Mucosa of rectum (tissue), 2 donors: ENCODE measurements at regions not wholly inside any gene's neighbourhood (a gene's known extent, or its start where the extent isn't known, plus 50 kb on each side); places are given as distances from the start of the nearest gene placed in this dataset.
"Not testable (repeated sequence)": the region's sequence is repeated elsewhere in the genome, so short reads cannot be mapped to it uniquely, and the experiment has no call there.

Source experiments
- H3K27ac ChIP-seq, 2 donors: one replicate each; pipeline ENCODE4 v1.7.0; 2013; ENCODE audit warnings: inconsistent platforms in 2 of 2, low read depth in 2 of 2, low read length in 2 of 2
- H3K27me3 ChIP-seq, 2 donors: one replicate each; pipeline ENCODE4 v1.7.0; 2013; ENCODE audit warnings: low read length in 2 of 2; ENCODE audit not compliant: control insufficient read depth in 2 of 2, insufficient read depth in 2 of 2
- H3K36me3 ChIP-seq, 2 donors: one replicate each; pipeline ENCODE4 v1.7.0; 2013; ENCODE audit warnings: low read length in 2 of 2; ENCODE audit not compliant: control insufficient read depth in 2 of 2, insufficient read depth in 2 of 2
- H3K4me1 ChIP-seq, 2 donors: one replicate each; pipeline ENCODE4 v1.7.0; 2013; ENCODE audit warnings: low read length in 2 of 2, mild to moderate bottlenecking in 1 of 2; ENCODE audit not compliant: control insufficient read depth in 2 of 2, insufficient read depth in 2 of 2
- H3K4me3 ChIP-seq, 2 donors: one replicate each; pipeline ENCODE4 v1.7.0; 2013; ENCODE audit warnings: low read length in 2 of 2
- H3K9ac ChIP-seq, 2 donors: one replicate each; pipeline ENCODE4 v1.7.0; 2013; ENCODE audit warnings: low read length in 2 of 2, low read depth in 1 of 2, mild to moderate bottlenecking in 1 of 2
- H3K9me3 ChIP-seq, 2 donors: one replicate each; pipeline ENCODE4 v1.7.0; 2013; ENCODE audit warnings: low read length in 2 of 2; ENCODE audit not compliant: control insufficient read depth in 2 of 2
- donor health status: healthy.
- donor health status: Normal muscosa, but diverticular disease.

DNA sequence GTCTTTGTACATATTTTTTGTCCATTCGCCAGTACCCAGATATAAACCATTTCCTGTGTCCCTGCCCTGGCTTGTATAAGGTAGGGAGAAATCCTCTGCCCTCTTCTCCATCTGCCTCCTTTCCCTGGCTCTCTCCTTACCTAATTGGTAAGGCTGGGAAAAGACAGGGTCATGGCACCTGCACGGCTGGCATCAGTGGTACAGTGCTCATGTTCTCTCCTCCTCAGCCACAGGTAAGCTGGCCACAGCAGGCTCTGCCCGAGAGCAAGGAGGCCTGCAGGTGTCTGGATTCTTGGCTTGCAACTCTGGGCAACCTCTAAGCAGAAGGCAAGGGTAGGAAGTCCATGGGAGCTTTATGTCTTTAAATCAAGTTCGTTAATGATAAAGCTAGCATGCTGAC is 419.9 kb downstream of the BUD13 start:
- no peak overlapping the region for H3K9ac ChIP-seq
- H3K36me3 ChIP-seq, result no peaks in the 10 kb centered on the region
- no peaks in the 10 kb centered on the region for H3K9me3 ChIP-seq
- H3K27ac ChIP-seq, result no peak overlapping the region
- H3K4me3 ChIP-seq, result no peak overlapping the region
- no peaks in the 10 kb centered on the region for H3K27me3 ChIP-seq
- H3K4me1 ChIP-seq, result no peaks in the 10 kb centered on the region

DNA sequence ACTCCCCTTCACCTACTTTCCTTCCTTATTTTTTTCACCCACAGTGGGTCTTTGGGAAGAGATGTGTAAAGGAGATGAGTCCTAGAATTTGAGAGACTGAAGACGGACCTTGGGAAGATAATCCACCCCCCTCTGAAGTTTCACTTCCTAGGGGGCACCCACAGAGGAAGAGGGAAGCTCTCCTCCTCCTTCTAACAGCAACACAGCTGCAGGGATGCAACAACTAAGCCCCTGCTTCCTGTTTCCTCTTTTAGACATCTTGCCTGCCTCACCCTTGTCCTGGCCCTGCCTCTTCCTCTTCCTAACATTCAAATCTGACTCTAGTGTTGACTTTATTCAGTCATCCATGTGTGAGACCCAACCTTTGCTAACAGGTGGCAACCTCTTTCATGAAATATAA is 424.6 kb downstream of the BUD13 start:
- Histone ChIP-seq H3K27ac (no peak overlapping the region), H3K27me3 (no peaks in the 10 kb centered on the region), H3K4me3 (no peak overlapping the region), H3K9ac (no peak overlapping the region), H3K9me3 (no peaks in the 10 kb centered on the region), H3K4me1 (no peaks in the 10 kb centered on the region), H3K36me3 (no peaks in the 10 kb centered on the region)

DNA sequence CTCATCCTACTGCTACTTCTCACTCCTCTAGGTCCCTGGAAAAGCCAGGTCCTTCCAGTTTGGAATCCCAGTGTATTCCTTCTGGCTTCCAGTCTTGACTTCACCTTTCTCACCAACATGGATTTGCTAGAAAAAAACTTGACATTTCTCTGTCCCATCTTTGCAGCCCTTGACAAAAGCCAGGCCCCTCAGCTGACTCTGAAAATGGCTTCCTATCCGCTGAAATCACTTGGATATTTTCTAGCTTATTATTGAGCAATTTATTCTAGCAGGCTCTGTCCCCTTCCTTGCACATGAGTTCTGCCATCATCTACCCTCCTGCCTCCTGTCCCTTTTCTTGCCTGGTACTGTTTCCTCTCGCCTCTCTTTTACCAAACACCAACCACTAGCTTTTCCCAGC is 427.2 kb downstream of the BUD13 start:
- Histone ChIP-seq H3K27ac (no peak overlapping the region), H3K9ac (no peak overlapping the region), H3K27me3 (no peaks in the 10 kb centered on the region), H3K4me1 (no peaks in the 10 kb centered on the region), H3K36me3 (no peaks in the 10 kb centered on the region), H3K4me3 (no peak overlapping the region), H3K9me3 (no peaks in the 10 kb centered on the region)

DNA sequence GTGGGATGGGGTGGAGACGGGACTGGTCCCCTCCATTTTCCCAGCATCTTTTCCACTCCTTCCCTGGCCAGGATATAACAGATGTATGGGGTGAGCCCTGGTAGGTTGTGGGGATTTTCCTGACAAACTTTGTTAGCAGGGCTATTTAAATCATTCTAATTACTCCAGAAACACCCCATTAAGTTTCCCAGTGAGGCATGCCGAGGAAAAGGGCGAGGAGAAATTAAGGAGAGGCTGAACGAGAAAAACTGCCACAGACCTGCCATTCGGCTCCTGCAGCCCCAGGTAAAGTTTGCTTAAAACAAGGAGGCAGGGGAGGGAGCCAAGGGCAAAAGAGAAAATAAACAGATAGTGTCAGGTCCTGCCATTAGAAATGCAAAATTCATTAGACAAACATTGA is 428.2 kb downstream of the BUD13 start:
- Histone ChIP-seq H3K27ac (no peak overlapping the region), H3K9me3 (no peaks in the 10 kb centered on the region), H3K27me3 (no peaks in the 10 kb centered on the region), H3K36me3 (no peaks in the 10 kb centered on the region), H3K9ac (no peak overlapping the region), H3K4me1 (no peaks in the 10 kb centered on the region), H3K4me3 (no peak overlapping the region)

DNA sequence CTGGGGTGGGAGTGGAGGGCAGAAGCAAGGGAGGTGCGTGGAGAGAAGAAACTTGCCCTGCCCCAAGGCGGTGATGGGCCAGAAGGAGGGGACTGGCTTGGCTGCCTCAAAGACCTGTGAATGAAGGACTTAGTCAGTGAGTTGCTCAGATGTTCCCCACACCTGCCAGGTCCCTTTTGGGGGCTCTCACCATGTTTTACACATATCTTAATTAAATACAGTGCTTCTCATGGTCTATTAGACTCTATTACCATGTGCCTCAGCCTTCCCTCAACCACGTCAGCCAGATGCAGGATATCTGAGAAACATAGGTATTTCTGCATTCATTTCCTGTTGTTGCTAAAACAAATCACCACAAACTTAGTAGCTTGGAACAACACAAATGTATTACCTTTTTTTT is 429.5 kb downstream of the BUD13 start:
- Histone ChIP-seq H3K27ac (no peak overlapping the region), H3K9ac (no peak overlapping the region), H3K4me1 (no peaks in the 10 kb centered on the region), H3K36me3 (no peaks in the 10 kb centered on the region), H3K4me3 (no peak overlapping the region), H3K9me3 (no peaks in the 10 kb centered on the region), H3K27me3 (no peaks in the 10 kb centered on the region)

DNA sequence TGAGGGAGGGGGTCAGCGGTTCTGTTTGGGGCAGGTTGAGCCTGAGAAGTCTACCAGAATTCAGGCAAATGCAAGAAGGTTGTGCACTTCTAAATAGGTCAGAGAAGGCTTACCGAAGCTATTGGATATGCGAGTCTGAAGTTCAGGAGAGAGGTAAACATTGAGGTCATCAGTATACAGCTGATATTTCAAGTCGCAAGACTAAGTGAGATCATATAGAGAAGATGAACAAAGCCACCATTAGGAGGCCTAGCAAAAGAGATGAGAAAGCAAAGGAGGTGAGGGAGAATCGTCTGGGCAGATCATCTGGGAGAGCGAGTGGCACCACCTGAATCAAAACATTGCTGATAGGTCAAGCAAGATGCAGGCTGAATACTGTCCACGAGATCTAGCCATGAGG is 430.6 kb downstream of the BUD13 start:
- H3K9ac ChIP-seq, result no peak overlapping the region
- no peak overlapping the region for H3K4me3 ChIP-seq
- H3K36me3 ChIP-seq, result no peaks in the 10 kb centered on the region
- no peaks in the 10 kb centered on the region for H3K4me1 ChIP-seq
- no peaks in the 10 kb centered on the region for H3K27me3 ChIP-seq
- no peaks in the 10 kb centered on the region for H3K9me3 ChIP-seq
- H3K27ac ChIP-seq, result no peak overlapping the region

DNA sequence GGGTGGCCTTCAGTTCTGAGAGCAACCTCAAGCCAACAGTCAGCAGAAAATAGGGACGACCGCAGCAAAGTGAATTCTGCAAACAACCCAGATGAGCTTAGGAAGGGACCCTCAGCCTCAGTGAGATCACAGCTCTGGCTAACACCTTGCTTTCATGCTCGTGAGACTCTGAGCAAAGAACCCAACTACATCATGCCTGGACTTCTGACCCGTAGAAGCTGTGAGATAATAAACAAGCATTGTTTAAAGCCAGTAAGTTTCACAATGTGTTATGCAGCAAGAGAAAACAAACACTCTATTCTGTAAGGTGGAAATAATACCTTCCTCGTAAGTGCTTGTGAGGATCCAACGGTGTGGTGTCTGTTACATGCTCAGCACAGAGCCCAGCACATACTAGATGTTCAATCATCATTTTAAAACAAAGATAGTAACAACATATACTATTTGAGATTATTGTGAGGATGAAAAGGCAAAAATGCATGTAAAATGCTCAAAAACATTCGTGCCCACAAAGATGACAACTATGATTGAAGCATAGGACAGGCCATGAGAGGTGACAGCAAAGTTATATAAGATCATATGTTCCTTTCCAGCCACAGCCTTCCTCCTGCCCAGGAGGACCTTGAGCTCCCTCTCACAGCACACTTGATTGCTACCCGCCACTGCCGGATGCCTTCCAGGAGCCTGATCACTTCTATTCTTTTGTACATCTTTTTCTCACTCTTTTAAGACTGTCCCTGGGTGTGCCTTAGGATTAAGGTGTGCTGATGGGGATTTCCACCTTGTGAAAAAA is 433.3 kb downstream of the BUD13 start:
- Histone ChIP-seq H3K9ac (no peak overlapping the region), H3K9me3 (peaks cover 0 to 4% of the 10 kb centered on the region in 2 donors), H3K27me3 (no peaks in the 10 kb centered on the region), H3K36me3 (no peaks in the 10 kb centered on the region), H3K4me3 (no peak overlapping the region), H3K27ac (no peak overlapping the region), H3K4me1 (no peaks in the 10 kb centered on the region)

DNA sequence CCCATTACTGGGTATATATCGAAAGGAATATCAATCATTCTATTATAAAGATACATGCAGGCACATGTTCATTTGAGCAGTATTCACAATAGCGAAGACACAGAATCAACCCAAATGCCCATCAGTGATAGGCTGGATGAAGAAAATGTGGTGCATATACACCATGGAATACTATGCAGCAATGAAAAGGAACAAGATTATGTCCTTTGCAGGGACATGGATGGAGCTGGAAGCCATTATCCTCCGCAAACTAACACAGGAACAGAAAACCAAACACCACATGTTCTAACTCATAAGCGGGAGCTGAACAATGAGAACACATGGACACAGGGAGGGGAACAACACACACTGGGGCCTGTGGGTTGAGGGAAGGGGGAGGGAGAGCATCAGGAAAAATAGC is 434.3 kb downstream of the BUD13 start:
- not testable (repeated sequence) for H3K9me3 ChIP-seq, H3K9ac ChIP-seq, H3K36me3 ChIP-seq, H3K27ac ChIP-seq, H3K4me1 ChIP-seq, H3K4me3 ChIP-seq, H3K27me3 ChIP-seq

DNA sequence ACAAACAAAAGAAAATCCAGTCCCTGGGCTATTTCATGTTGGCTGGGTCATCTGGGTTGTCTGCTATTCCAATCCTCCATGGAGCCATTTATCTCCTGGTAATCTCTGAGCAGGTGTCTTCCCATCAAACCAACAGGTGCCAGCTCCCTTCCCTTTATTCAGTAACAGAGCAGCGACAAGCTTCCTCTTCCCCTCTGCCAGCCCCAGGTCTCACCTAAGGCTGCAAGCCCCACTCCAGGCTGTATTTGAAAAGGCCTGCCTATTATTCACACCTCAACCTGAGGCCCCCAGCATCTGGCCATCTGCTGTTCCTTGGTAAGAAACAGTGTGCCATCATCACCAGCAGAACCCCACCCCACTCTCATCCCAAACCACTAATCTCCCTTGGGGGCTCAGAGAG is 436.2 kb downstream of the BUD13 start:
- no peaks in the 10 kb centered on the region for H3K4me1 ChIP-seq
- no peak overlapping the region for H3K27ac ChIP-seq

DNA sequence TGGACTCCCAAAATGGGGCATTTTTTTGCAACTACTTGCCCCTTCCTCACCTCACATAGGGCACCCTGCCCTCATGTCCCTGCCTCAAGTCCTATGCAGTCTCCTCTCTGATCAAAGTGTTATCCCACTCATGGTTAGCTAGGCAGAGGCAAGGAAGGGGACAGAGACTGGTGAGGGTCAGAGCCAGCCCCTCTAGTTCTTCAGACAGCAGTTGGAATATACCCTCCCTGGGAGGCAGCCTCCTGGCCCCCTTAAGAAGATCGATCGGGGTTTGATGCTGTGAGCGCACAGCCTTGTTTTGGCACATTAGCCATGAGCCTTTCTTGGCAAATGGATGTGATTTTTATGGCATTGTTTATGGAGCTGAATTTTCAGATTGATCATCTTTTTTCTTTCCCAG is 436.9 kb downstream of the BUD13 start:
- Histone ChIP-seq H3K27ac (no peak overlapping the region), H3K4me3 (no peak overlapping the region), H3K27me3 (no peaks in the 10 kb centered on the region), H3K4me1 (no peaks in the 10 kb centered on the region), H3K36me3 (no peaks in the 10 kb centered on the region), H3K9me3 (peaks cover 0 to 4% of the 10 kb centered on the region in 2 donors), H3K9ac (no peak overlapping the region)

More for the DNA sequence above, 436.2 kb downstream of the BUD13 start:
- Histone ChIP-seq H3K9me3 (peaks cover 0 to 4% of the 10 kb centered on the region in 2 donors), H3K9ac (no peak overlapping the region), H3K4me3 (no peak overlapping the region), H3K27me3 (no peaks in the 10 kb centered on the region), H3K36me3 (no peaks in the 10 kb centered on the region)
